ENCODE measurements at regions not wholly inside any gene's neighbourhood (a gene's known extent, or its start where the extent isn't known, plus 50 kb on each side); places are given as distances from the start of the nearest gene placed in this dataset.

DNA sequence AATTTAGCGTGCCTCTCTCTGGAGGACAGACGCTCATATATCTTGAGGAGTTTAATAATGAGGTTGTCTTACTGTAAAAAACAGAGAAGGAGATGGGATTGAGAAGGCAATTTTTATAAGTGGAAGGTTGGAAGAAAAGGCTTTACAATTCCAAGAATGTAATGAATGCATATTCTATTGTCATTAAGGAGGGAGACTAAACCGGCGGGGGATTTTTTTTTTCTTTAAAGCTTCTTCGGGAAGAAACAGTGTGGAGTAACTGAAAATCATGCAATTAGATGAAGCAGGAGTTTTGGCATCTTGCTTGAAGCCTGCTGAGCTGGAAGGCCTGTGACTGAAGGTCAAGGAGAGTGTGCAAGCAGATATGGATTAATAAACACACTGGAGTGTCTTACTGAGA lies 124.4 kb downstream of the HRH4 start:
- no peak overlapping the region for H3K27ac Mint-ChIP-seq
- TF ChIP-seq, protein P1, sequence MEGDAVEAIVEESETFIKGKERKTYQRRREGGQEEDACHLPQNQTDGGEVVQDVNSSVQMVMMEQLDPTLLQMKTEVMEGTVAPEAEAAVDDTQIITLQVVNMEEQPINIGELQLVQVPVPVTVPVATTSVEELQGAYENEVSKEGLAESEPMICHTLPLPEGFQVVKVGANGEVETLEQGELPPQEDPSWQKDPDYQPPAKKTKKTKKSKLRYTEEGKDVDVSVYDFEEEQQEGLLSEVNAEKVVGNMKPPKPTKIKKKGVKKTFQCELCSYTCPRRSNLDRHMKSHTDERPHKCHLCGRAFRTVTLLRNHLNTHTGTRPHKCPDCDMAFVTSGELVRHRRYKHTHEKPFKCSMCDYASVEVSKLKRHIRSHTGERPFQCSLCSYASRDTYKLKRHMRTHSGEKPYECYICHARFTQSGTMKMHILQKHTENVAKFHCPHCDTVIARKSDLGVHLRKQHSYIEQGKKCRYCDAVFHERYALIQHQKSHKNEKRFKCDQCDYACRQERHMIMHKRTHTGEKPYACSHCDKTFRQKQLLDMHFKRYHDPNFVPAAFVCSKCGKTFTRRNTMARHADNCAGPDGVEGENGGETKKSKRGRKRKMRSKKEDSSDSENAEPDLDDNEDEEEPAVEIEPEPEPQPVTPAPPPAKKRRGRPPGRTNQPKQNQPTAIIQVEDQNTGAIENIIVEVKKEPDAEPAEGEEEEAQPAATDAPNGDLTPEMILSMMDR (IDR thresholded peaks at IDR 0.05) = no peak
- no peaks in the 10 kb centered on the region for H3K4me1 Mint-ChIP-seq (ENCODE audit: low read depth)
- no peak overlapping the region for H3K4me3 Mint-ChIP-seq
- no peak for DNase-seq
- peaks cover 6% of the 10 kb centered on the region for H3K27me3 Mint-ChIP-seq (ENCODE audit: insufficient read depth)
- H3K36me3 Mint-ChIP-seq (ENCODE audit: low read depth) = no peaks in the 10 kb centered on the region
- no peaks in the 10 kb centered on the region for H3K9me3 Mint-ChIP-seq

DNA sequence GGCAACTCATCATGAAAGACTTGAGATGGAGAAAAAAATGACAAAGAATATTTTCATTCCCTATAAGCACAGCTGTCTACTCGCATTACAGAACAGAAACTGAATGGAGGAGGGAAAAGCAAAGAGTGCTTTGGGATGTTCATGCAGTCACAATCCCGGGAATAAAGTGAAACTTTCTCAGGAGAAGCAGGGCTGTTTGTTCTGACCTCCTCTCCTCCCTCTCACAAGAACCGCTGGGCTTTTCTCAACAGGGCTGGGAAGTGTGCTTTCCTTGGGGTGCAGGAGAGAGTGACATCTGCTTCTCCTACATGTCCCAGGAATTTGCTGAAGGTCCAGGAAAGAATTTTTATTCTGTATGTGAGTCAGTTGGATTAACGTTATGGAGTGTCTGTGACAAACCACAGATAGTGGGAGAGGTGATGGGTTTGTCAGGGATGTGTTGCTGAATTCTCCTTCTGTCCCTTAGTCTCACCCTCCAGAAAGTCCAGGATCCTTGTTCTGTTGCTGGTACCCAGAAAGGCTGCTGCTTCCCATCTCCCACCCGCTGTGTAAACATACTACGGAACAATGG lies 125.6 kb downstream of the HRH4 start:
- no peaks in the 10 kb centered on the region for H3K4me1 Mint-ChIP-seq (ENCODE audit: low read depth)
- H3K27ac Mint-ChIP-seq = no peak overlapping the region
- H3K4me3 Mint-ChIP-seq = no peak overlapping the region
- no peaks in the 10 kb centered on the region for H3K36me3 Mint-ChIP-seq (ENCODE audit: low read depth)
- DNase-seq = no peak
- TF ChIP-seq, protein P1 (IDR thresholded peaks at IDR 0.05) = no peak
- peaks cover 7% of the 10 kb centered on the region for H3K27me3 Mint-ChIP-seq (ENCODE audit: insufficient read depth)
- no peaks in the 10 kb centered on the region for H3K9me3 Mint-ChIP-seq

DNA sequence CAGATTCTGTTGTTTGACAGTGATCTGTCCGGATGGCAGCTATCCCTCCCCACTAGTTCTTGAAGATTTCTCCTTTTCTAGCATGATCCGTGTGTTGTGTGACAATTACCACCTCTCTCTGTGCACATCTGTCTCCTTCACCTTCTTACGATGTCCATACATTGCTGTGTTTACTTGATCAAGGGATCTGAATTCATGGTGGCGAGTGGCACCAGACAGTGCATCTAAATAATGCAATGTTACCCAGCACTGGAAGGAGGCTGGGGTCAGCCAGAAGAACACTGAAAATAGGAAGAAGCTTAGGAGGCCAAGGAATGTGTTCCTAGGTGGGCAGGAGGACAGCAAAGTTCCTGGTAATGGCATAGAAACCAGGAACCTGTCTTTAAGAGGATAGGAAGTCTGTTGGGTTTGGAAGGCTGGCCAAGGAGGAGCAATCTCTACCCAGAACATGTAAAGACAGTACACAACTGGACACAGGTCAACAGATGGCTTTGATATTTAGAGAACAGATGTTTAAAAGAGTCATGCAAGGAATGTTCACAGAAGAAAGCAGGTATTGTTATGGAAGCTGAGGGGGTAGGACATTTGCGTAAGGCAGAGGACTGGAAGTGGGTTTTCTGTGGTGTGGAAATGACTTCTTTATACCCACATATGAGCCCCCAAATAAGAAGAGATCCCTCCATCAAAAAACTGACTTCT lies 126.4 kb downstream of the HRH4 start:
- no peaks in the 10 kb centered on the region for H3K36me3 Mint-ChIP-seq (ENCODE audit: low read depth)
- no peak for DNase-seq
- H3K4me3 Mint-ChIP-seq = no peak overlapping the region
- no peak overlapping the region for H3K27ac Mint-ChIP-seq
- TF ChIP-seq, protein P1 (IDR thresholded peaks at IDR 0.05) = no peak
- H3K4me1 Mint-ChIP-seq (ENCODE audit: low read depth) = no peaks in the 10 kb centered on the region
- no peaks in the 10 kb centered on the region for H3K9me3 Mint-ChIP-seq
- H3K27me3 Mint-ChIP-seq (ENCODE audit: insufficient read depth) = peaks cover 7% of the 10 kb centered on the region

DNA sequence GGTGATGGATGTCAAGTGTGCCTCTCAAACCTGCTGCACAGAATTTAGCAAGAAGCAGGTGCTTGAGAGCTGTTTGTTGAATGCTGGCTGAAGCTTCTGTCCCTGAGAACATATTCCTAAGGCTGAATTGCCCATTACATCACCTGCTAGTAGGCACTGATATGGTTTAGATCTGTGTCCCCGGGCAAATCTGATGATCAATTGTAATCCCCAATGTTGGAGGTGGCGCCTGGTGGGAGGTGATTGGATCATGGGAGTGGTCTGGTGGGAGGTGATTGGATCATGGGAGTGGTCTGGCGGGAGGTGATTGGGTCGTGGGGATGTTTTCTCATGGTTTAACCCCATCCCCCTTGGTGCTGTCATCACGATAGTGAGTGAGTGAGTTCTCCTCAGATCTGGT lies 128.0 kb downstream of the HRH4 start:
- no peak for DNase-seq

DNA sequence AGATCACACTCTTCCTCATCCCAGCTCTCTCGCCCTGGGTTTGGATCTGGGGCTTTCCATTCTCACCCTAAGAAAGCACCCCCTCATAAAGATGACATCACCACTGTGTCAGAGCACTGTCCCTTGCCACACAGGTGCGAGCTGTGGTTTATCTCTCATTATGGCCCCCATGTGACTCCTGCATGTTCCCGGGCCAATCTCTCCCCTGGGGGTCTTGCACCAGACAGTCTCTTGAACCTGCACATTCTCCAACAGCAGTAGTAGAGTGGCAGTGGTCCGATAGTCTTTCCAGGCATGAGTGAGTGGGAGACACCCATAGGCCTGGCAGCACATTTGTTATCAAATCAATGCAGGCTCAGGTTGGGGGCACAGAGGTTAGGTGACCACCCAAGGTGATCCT lies 130.5 kb downstream of the HRH4 start:
- peaks cover 5% of the 10 kb centered on the region for H3K27me3 Mint-ChIP-seq (ENCODE audit: insufficient read depth)
- H3K4me1 Mint-ChIP-seq (ENCODE audit: low read depth) = no peaks in the 10 kb centered on the region
- H3K9me3 Mint-ChIP-seq = no peaks in the 10 kb centered on the region
- no peak overlapping the region for H3K4me3 Mint-ChIP-seq
- TF ChIP-seq, protein P1 (IDR thresholded peaks at IDR 0.05) = no peak
- H3K36me3 Mint-ChIP-seq (ENCODE audit: low read depth) = no peaks in the 10 kb centered on the region
- no peak for DNase-seq
- H3K27ac Mint-ChIP-seq = no peak overlapping the region

More for the DNA sequence above, 128.0 kb downstream of the HRH4 start:
- TF ChIP-seq, protein P1 (IDR thresholded peaks at IDR 0.05) = no peak
- Mint-ChIP-seq H3K27me3 (ENCODE audit: insufficient read depth) (peaks cover 7% of the 10 kb centered on the region), H3K4me1 (ENCODE audit: low read depth) (no peaks in the 10 kb centered on the region), H3K27ac (no peak overlapping the region), H3K36me3 (ENCODE audit: low read depth) (no peaks in the 10 kb centered on the region), H3K9me3 (no peaks in the 10 kb centered on the region), H3K4me3 (no peak overlapping the region)

Data from HFFc6 (cell line).